B cell (primary cell): ENCODE measurements at regions not wholly inside any gene's neighbourhood (a gene's known extent, or its start where the extent isn't known, plus 50 kb on each side); places are given as distances from the start of the nearest gene placed in this dataset.

Source experiments
- ATAC-seq: fragments of 200-7000 bp; cut with Tn5 transposase; one replicate; pipeline ENCODE4 v1.10.0; 2021; ENCODE audit warnings: low read depth, mild to moderate bottlenecking, moderate number of reproducible peaks, moderate library complexity
- CTCF ChIA-PET: fragments of 350-600 bp; sonication (Branson Sonifier 250); formaldehyde crosslinking; loops from one replicate; lab custom pipeline; 2021; ENCODE audit warnings: antibody characterized with exemption, inconsistent platforms; lab: Charles Lee
- POLR2A ChIA-PET: fragments of 350-600 bp; sonication (Branson Sonifier 250); formaldehyde crosslinking; loops from one replicate; lab custom pipeline; 2021; ENCODE audit warnings: antibody characterized with exemption; lab: Charles Lee
- DNase-seq: peaks from one replicate; pipeline ENCODE4 v3.0.0; 2013
- H2AFZ ChIP-seq: 2 replicates; pipeline ENCODE4 v1.6.1; 2012; ENCODE audit warnings: mild to moderate bottlenecking, low read depth, low read length; ENCODE audit not compliant: insufficient read depth, poor library complexity, severe bottlenecking
- H3K27ac ChIP-seq, 2 donors: 1 replicate in 1 of 2; 2 replicates in 1 of 2; pipeline ENCODE4 v1.5.1; 2012 to 2013; ENCODE audit warnings: low read length in 2 of 2, mild to moderate bottlenecking in 2 of 2, moderate library complexity in 1 of 2
- H3K27me3 ChIP-seq, 4 experiments: fragments of 200-600 bp in 1 of 4; sonication (generic) in 1 of 4; replicated peaks in 1 of 4; 1 replicate in 2 of 4; 2 replicates in 2 of 4; pipeline versions ENCODE4 v1.6.1 to v1.7.0; 2013 to 2016; ENCODE audit warnings: low read length in 3 of 4, mild to moderate bottlenecking in 2 of 4, mixed read lengths in 1 of 4, moderate library complexity in 1 of 4; ENCODE audit not compliant: insufficient read depth in 4 of 4, control insufficient read depth in 3 of 4; ENCODE audit errors: control extremely low read depth in 1 of 4
- H3K36me3 ChIP-seq, 2 experiments: replicated peaks in 1 of 2; 1 replicate in 1 of 2; 2 replicates in 1 of 2; pipeline versions ENCODE4 v1.6.1 to v1.7.1; 2013; ENCODE audit warnings: low read length in 1 of 2; ENCODE audit not compliant: insufficient read depth in 2 of 2, control insufficient read depth in 1 of 2; ENCODE audit errors: control extremely low read depth in 1 of 2, extremely low read depth in 1 of 2
- H3K4me1 ChIP-seq, 2 donors: fragments of 200-600 bp in 1 of 2; sonication (generic) in 1 of 2; 1 replicate in 1 of 2; 2 replicates in 1 of 2; pipeline versions ENCODE4 v1.5.1 to v1.6.1; 2013 to 2017; ENCODE audit warnings: low read length in 2 of 2; ENCODE audit not compliant: control insufficient read depth in 2 of 2, insufficient read depth in 2 of 2
- H3K4me2 ChIP-seq: replicated peaks from 2 replicates; pipeline ENCODE3; 2012; ENCODE audit warnings: mild to moderate bottlenecking, low read depth, low read length; ENCODE audit not compliant: poor library complexity, severe bottlenecking
- H3K4me3 ChIP-seq, 5 experiments: fragments of 200-600 bp in 1 of 5; sonication (generic) in 1 of 5; 1 replicate in 3 of 5; 2 replicates in 2 of 5; pipeline versions ENCODE4 v1.5.1 to v1.7.0; 2011 to 2016; ENCODE audit warnings: low read length in 4 of 5, mild to moderate bottlenecking in 4 of 5, low read depth in 2 of 5, control low read depth in 1 of 5, moderate library complexity in 1 of 5; ENCODE audit not compliant: insufficient read depth in 1 of 5; ENCODE audit errors: control extremely low read depth in 1 of 5, extremely low read depth in 1 of 5
- H3K79me2 ChIP-seq: fragments of 200-600 bp; sonication (generic); one replicate; pipeline ENCODE4 v1.6.0; 2016; ENCODE audit warnings: low read length; ENCODE audit not compliant: control insufficient read depth, insufficient read depth
- H3K9ac ChIP-seq: fragments of 200-600 bp; sonication (generic); 2 replicates; pipeline ENCODE4 v1.6.1; 2017; ENCODE audit warnings: mild to moderate bottlenecking, low read length, moderate library complexity
- H3K9me3 ChIP-seq, 3 donors: one replicate each; pipeline versions ENCODE4 v1.6.1 to v1.7.1; 2013; ENCODE audit warnings: low read length in 2 of 3; ENCODE audit not compliant: control insufficient read depth in 2 of 3, insufficient read depth in 1 of 3; ENCODE audit errors: control extremely low read depth in 1 of 3
- H4K20me1 ChIP-seq: 2 replicates; pipeline ENCODE4 v1.6.0; 2012; ENCODE audit warnings: mild to moderate bottlenecking, low read length; ENCODE audit not compliant: insufficient read depth, control insufficient read depth, poor library complexity, severe bottlenecking
- H3K27ac Mint-ChIP-seq: one replicate; pipeline ENCODE4 v1.8.0; 2021; ENCODE audit warnings: mixed read lengths
- H3K27me3 Mint-ChIP-seq: one replicate; pipeline ENCODE4 v1.8.0; 2021; ENCODE audit warnings: mixed read lengths
- H3K4me1 Mint-ChIP-seq: one replicate; pipeline ENCODE4 v1.8.0; 2021; ENCODE audit warnings: mixed read lengths
- H3K4me3 Mint-ChIP-seq: one replicate; pipeline ENCODE4 v1.8.0; 2021; ENCODE audit warnings: mixed read lengths
- H3K9me3 Mint-ChIP-seq: one replicate; pipeline ENCODE4 v1.8.0; 2022; ENCODE audit warnings: mixed read lengths; ENCODE audit not compliant: insufficient read depth
- EZH2 ChIP-seq: IDR thresholded peaks from 2 replicates; pipeline ENCODE4 v1.6.1; 2012; ENCODE audit warnings: borderline replicate concordance, low read depth, mild to moderate bottlenecking, moderate library complexity, low read length; ENCODE audit not compliant: insufficient read depth, poor library complexity, severe bottlenecking
- WGBS: methylation state at CpG from one replicate; pipeline ENCODE4 v1.1.5; 2013; ENCODE audit warnings: missing lambda C conversion rate; ENCODE audit not compliant: insufficient coverage; 5-methylcytosine and 5-hydroxymethylcytosine counted together
- intact Hi-C: fragments of 100-400 bp; cut with micrococcal nuclease; formaldehyde crosslinking; loops from one replicate; pipeline ENCODE4 v1.10.0; 2022
- TF ChIP-seq, protein P1 (sequence below): fragments of 200-600 bp; IDR thresholded peaks from one replicate; pipeline ENCODE4 v1.8.0; 2022; ENCODE audit warnings: antibody characterized with exemption, mild to moderate bottlenecking

DNA sequence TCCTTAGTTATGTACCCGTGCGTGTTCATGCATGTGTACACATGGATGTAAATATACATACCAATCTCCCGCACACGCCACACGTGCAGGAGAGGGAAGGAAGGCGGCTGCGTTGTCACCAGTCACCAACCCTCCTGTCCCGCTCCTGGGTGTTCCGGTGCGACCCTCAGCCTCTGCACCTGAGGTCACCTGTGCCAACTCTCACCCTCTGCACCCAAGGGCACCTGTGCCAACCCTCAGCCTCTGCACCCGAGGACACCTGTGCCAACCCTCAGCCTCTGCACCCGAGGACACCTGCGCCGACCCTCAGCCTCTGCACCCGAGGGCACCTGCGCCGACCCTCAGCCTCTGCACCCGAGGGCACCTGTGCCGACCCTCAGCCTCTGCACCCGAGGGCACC, 192.8 kb upstream of the SALL3 start:
- no peak overlapping the region for H3K4me3 ChIP-seq
- DNase-seq (no peak), ATAC-seq (no peak)
- H2AFZ ChIP-seq: no peak overlapping the region
- H3K27ac Mint-ChIP-seq: no peak overlapping the region
- peaks cover 0 to 21% (median 0%) of the 10 kb centered on the region in 3 donors for H3K9me3 ChIP-seq
- TF ChIP-seq, protein P1, sequence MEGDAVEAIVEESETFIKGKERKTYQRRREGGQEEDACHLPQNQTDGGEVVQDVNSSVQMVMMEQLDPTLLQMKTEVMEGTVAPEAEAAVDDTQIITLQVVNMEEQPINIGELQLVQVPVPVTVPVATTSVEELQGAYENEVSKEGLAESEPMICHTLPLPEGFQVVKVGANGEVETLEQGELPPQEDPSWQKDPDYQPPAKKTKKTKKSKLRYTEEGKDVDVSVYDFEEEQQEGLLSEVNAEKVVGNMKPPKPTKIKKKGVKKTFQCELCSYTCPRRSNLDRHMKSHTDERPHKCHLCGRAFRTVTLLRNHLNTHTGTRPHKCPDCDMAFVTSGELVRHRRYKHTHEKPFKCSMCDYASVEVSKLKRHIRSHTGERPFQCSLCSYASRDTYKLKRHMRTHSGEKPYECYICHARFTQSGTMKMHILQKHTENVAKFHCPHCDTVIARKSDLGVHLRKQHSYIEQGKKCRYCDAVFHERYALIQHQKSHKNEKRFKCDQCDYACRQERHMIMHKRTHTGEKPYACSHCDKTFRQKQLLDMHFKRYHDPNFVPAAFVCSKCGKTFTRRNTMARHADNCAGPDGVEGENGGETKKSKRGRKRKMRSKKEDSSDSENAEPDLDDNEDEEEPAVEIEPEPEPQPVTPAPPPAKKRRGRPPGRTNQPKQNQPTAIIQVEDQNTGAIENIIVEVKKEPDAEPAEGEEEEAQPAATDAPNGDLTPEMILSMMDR: no peak
- TF ChIP-seq EZH2: no peak
- no peak overlapping the region for H3K4me3 Mint-ChIP-seq
- POLR2A ChIA-PET: no interaction called here
- no peaks in the 10 kb centered on the region for H3K27me3 Mint-ChIP-seq
- no peaks in the 10 kb centered on the region for H4K20me1 ChIP-seq
- no peak overlapping the region for H3K4me2 ChIP-seq
- no peak overlapping the region for H3K9ac ChIP-seq
- H3K9me3 Mint-ChIP-seq: no peaks in the 10 kb centered on the region
- H3K79me2 ChIP-seq: no peaks in the 10 kb centered on the region
- no peaks in the 10 kb centered on the region for H3K27me3 ChIP-seq
- no peaks in the 10 kb centered on the region for H3K4me1 ChIP-seq
- intact Hi-C loops: no loop called here
- H3K36me3 ChIP-seq: no peaks in the 10 kb centered on the region
- WGBS: 95% methylated on average over 6 of the region's 20 CpGs
- no peak overlapping the region for H3K27ac ChIP-seq
- CTCF ChIA-PET: no interaction called here
- no peaks in the 10 kb centered on the region for H3K4me1 Mint-ChIP-seq

DNA sequence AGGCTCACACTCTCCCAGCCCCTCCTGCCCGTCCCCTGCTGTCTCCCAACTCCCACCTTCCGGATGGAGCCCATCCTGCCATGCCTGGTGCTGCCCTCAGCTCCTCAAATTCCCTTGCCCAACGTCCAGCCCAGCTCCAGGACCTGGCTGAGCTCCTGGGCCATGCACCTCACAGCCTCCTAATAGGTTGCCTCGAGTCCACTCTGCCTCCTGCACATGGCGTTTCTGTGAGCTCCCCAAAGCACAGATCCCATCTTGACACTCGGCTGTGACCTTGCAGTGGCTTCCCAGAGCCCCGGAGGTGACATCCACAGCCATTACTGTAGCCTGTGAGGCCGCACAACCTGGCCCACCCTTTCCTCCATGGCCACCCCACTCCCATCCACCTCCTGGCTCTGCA, 191.9 kb upstream of the SALL3 start:
- Histone ChIP-seq H3K4me2 (no peak overlapping the region), H4K20me1 (no peaks in the 10 kb centered on the region), H3K4me3 (no peak overlapping the region), H3K9ac (no peak overlapping the region), H3K4me1 (no peaks in the 10 kb centered on the region), H3K9me3 (peaks cover 0 to 21% (median 0%) of the 10 kb centered on the region in 3 donors), H2AFZ (no peak overlapping the region), H3K79me2 (no peaks in the 10 kb centered on the region), H3K36me3 (no peaks in the 10 kb centered on the region), H3K27ac (no peak overlapping the region), H3K27me3 (no peaks in the 10 kb centered on the region)
- H3K9me3 Mint-ChIP-seq: peaks cover 4% of the 10 kb centered on the region
- ATAC-seq (no peak), DNase-seq (no peak)
- no peaks in the 10 kb centered on the region for H3K27me3 Mint-ChIP-seq
- no peak overlapping the region for H3K4me3 Mint-ChIP-seq
- WGBS: 72% methylated on average over 8 of the region's 8 CpGs
- TF ChIP-seq, protein P1: no peak
- no peak for TF ChIP-seq EZH2
- intact Hi-C loops: no loop called here
- H3K4me1 Mint-ChIP-seq: no peaks in the 10 kb centered on the region
- POLR2A ChIA-PET: no interaction called here
- CTCF ChIA-PET: no interaction called here
- H3K27ac Mint-ChIP-seq: no peak overlapping the region
